Suprapubic skin (tissue), 4 donors: ENCODE measurements at regions not wholly inside any gene's neighbourhood (a gene's known extent, or its start where the extent isn't known, plus 50 kb on each side); places are given as distances from the start of the nearest gene placed in this dataset.

Experiments used
- DNase-seq, 2 donors: peaks; one replicate each; pipeline ENCODE4 v3.0.0-alpha.2; 2019; ENCODE audit warnings: low spot score in 2 of 2
- H3K27ac ChIP-seq: fragments of 200-600 bp; sonication (generic); one replicate; pipeline ENCODE4 v1.5.1; 2019
- H3K27me3 ChIP-seq: fragments of 200-600 bp; sonication (generic); one replicate; pipeline ENCODE4 v1.5.1; 2019
- H3K36me3 ChIP-seq: fragments of 200-600 bp; sonication (generic); one replicate; pipeline ENCODE4 v1.5.1; 2019
- H3K4me1 ChIP-seq: fragments of 200-600 bp; sonication (generic); one replicate; pipeline ENCODE4 v1.5.1; 2019
- H3K4me3 ChIP-seq: fragments of 200-600 bp; sonication (generic); one replicate; pipeline ENCODE4 v1.5.1; 2019; ENCODE audit warnings: mild to moderate bottlenecking
- H3K9me3 ChIP-seq: fragments of 200-600 bp; sonication (generic); one replicate; pipeline ENCODE4 v1.5.1; 2019
- EP300 ChIP-seq: sonication (generic); formaldehyde crosslinking; IDR thresholded peaks from one replicate; pipeline ENCODE4 v1.6.1; 2017; ENCODE audit warnings: antibody characterized with exemption
- POLR2A ChIP-seq, 2 donors: fragments of 450-650 bp; IDR thresholded peaks; one replicate each; pipeline ENCODE4 v1.6.1; 2017; ENCODE audit warnings: antibody characterized with exemption in 2 of 2, mild to moderate bottlenecking in 2 of 2, moderate library complexity in 2 of 2
- POLR2AphosphoS5 ChIP-seq, 3 donors: sonication (generic); formaldehyde crosslinking; IDR thresholded peaks; one replicate each; pipeline ENCODE4 v1.6.1; 2017; ENCODE audit warnings: antibody characterized with exemption in 3 of 3
- WGBS: methylation state at CpG from one replicate; pipeline ENCODE4 v1.1.5; 2018; 5-methylcytosine and 5-hydroxymethylcytosine counted together
- TF ChIP-seq, protein P1 (sequence below), 2 donors: fragments of 200-600 bp in 1 of 2; fragments of 450-650 bp in 1 of 2; sonication (generic) in 1 of 2; IDR thresholded peaks; one replicate each; pipeline ENCODE4 v1.5.1; 2016 to 2019; ENCODE audit warnings: antibody characterized with exemption in 2 of 2, mild to moderate bottlenecking in 1 of 2, moderate library complexity in 1 of 2

DNA sequence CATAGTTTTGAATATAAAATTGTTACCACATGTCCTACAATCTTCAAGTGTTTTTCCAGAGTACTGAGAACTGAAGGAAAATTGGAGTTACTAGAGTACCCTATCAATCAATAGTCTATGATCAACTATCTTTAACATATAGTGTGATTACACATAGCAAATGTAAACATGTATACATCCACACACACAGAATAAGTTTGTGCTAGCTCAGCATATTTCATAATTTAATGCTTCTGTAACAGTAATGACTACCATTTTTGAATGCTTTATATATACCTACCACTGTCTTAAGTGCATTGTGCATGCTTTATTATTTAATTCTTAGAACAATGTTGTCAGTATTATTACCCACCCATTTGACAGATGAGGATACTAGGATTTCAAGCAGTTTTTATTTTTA lies 523.9 kb downstream of the HAO1 start:
- no peaks in the 10 kb centered on the region for H3K4me1 ChIP-seq
- H3K27me3 ChIP-seq, result no peaks in the 10 kb centered on the region
- H3K4me3 ChIP-seq, result no peak overlapping the region
- TF ChIP-seq EP300, result no peak
- TF ChIP-seq, protein P1, sequence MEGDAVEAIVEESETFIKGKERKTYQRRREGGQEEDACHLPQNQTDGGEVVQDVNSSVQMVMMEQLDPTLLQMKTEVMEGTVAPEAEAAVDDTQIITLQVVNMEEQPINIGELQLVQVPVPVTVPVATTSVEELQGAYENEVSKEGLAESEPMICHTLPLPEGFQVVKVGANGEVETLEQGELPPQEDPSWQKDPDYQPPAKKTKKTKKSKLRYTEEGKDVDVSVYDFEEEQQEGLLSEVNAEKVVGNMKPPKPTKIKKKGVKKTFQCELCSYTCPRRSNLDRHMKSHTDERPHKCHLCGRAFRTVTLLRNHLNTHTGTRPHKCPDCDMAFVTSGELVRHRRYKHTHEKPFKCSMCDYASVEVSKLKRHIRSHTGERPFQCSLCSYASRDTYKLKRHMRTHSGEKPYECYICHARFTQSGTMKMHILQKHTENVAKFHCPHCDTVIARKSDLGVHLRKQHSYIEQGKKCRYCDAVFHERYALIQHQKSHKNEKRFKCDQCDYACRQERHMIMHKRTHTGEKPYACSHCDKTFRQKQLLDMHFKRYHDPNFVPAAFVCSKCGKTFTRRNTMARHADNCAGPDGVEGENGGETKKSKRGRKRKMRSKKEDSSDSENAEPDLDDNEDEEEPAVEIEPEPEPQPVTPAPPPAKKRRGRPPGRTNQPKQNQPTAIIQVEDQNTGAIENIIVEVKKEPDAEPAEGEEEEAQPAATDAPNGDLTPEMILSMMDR (IDR thresholded peaks at IDR 0.05), result no peak
- no peak for TF ChIP-seq POLR2AphosphoS5 (IDR thresholded peaks at IDR 0.05)
- TF ChIP-seq POLR2A (IDR thresholded peaks at IDR 0.05), result no peak
- no peaks in the 10 kb centered on the region for H3K36me3 ChIP-seq
- H3K27ac ChIP-seq, result no peak overlapping the region
- no peak for DNase-seq
- H3K9me3 ChIP-seq, result no peaks in the 10 kb centered on the region

DNA sequence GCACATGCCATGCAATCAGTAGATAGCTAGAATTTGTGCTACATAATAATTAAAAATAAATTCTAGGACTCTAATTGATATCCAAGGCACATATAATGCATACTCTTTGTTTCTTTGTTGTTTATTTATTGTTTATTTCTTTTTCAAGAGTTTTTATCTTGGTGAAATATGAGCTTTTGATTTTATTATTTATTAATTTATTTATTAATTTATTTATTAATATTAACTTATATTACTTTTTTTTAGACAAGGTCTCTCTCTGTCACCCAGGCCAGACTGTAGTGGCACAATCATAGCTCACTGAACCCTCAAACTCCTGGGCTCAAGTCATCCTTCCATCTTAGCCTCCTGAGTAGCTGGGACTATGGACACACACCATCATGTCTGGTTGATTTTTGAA lies 519.9 kb downstream of the HAO1 start:
- Histone ChIP-seq H3K9me3 (no peaks in the 10 kb centered on the region), H3K27ac (no peak overlapping the region), H3K36me3 (no peaks in the 10 kb centered on the region), H3K27me3 (no peaks in the 10 kb centered on the region), H3K4me1 (no peaks in the 10 kb centered on the region), H3K4me3 (no peak overlapping the region)
- DNase-seq, result no peak
- TF ChIP-seq EP300 (no peak), POLR2A (IDR thresholded peaks at IDR 0.05) (no peak), POLR2AphosphoS5 (IDR thresholded peaks at IDR 0.05) (no peak)
- TF ChIP-seq, protein P1 (IDR thresholded peaks at IDR 0.05), result no peak

DNA sequence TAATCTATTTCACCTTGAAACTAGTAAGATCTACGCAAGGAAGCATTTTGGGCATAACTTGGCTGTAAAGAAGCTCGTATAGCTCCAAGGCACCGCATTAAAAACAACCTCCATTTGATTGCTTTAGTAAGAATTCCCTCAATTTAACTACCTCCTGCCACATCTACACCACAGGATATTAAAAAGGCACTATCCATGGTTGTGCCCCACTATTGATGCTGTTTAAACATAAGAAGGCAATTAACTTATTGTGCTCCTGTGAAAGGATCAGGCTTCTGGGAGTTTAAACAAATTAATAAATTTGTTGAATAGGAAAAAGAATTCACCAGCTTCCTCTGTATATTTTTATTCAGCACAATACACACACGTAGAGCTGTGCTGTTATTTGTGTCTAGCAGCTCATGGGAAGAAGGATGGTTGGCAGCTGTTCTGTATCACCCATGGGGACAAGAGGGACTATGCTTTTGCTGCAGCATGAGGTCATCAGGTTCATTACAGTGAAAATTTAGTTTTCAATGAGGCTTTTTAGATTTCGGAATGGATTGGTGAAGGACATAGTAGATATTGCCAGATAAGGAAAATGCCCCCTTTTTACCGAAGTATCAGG lies 513.3 kb downstream of the HAO1 start:
- Histone ChIP-seq H3K4me3 (no peak overlapping the region), H3K27ac (no peak overlapping the region), H3K4me1 (no peaks in the 10 kb centered on the region), H3K9me3 (no peaks in the 10 kb centered on the region), H3K36me3 (no peaks in the 10 kb centered on the region), H3K27me3 (no peaks in the 10 kb centered on the region)
- TF ChIP-seq, protein P1 (IDR thresholded peaks at IDR 0.05), result no peak
- no peak for TF ChIP-seq POLR2A (IDR thresholded peaks at IDR 0.05)
- TF ChIP-seq POLR2AphosphoS5 (IDR thresholded peaks at IDR 0.05), result no peak
- TF ChIP-seq EP300, result no peak
- 68% methylated on average over 6 of the region's 6 CpGs for WGBS
- DNase-seq, result no peak

DNA sequence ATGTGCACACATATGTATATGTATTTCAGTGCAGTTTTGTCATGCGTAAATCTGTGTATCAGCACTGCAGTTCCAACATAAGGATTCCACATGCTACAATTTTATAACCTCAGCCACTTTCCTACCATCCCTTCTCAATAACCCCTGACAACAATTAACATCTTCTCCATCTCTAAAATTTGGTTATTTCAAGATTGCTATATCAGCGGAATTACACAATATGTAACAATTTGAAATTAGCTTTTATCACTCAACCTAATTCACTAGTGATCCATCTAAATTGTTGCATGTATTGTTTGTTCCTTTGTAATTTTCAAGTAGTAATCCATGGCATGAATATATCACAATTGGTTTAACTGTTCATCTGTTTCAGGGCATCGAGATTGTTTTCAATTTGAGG lies 511.3 kb downstream of the HAO1 start:
- no peaks in the 10 kb centered on the region for H3K9me3 ChIP-seq
- no peaks in the 10 kb centered on the region for H3K4me1 ChIP-seq
- TF ChIP-seq EP300, result no peak
- TF ChIP-seq, protein P1 (IDR thresholded peaks at IDR 0.05), result no peak
- no peak for TF ChIP-seq POLR2A (IDR thresholded peaks at IDR 0.05)
- DNase-seq, result no peak
- 89% methylated on average over 3 of the region's 3 CpGs for WGBS
- no peaks in the 10 kb centered on the region for H3K36me3 ChIP-seq
- H3K27me3 ChIP-seq, result no peaks in the 10 kb centered on the region
- no peak overlapping the region for H3K4me3 ChIP-seq
- H3K27ac ChIP-seq, result no peak overlapping the region

DNA sequence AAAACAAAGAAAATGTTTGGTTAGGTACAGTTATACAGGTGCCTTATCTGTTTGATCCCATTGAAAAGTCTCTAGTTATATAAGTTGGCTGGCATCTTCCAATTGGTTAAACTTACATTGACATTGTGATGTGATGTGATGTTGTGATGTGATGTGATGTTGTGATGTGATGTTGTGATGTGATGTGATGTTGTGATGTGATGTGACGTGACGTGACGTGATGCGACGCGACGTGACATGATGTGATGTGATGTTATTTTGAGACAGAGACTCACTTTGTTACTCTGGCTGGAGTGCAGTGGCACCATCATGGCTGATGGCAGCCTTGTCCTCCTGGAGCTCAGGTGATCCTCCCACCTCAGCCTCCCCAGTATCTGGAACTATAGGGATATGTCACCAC lies 507.6 kb downstream of the HAO1 start:
- Histone ChIP-seq H3K4me1 (no peaks in the 10 kb centered on the region), H3K9me3 (no peaks in the 10 kb centered on the region), H3K36me3 (no peaks in the 10 kb centered on the region), H3K27me3 (no peaks in the 10 kb centered on the region), H3K4me3 (no peak overlapping the region), H3K27ac (no peak overlapping the region)
- WGBS, result 70% methylated on average over 7 of the region's 7 CpGs
- DNase-seq, result no peak
- TF ChIP-seq POLR2A (IDR thresholded peaks at IDR 0.05) (no peak), EP300 (no peak), POLR2AphosphoS5 (IDR thresholded peaks at IDR 0.05) (no peak)
- TF ChIP-seq, protein P1 (IDR thresholded peaks at IDR 0.05), result no peak
